Omental fat pad (tissue), 3 donors: ENCODE measurements at regions not wholly inside any gene's neighbourhood (a gene's known extent, or its start where the extent isn't known, plus 50 kb on each side); places are given as distances from the start of the nearest gene placed in this dataset.
A peak's percentile ranks its signal among the peaks of the same experiment; 100 is the strongest.
"Not testable (repeated sequence)": the region's sequence is repeated elsewhere in the genome, so short reads cannot be mapped to it uniquely, and the experiment has no call there.

Experiments used
- ATAC-seq: fragments of 150-250 bp; one replicate; pipeline ENCODE4 v1.9.1; 2016; ENCODE audit warnings: mild to moderate bottlenecking, moderate library complexity; ENCODE audit not compliant: low FRiP score
- DNase-seq: peaks from one replicate; pipeline ENCODE4 v3.0.0-alpha.2; 2019; ENCODE audit warnings: low spot score
- TF ChIP-seq, protein P1 (sequence below), 3 donors: fragments of 450-650 bp; IDR thresholded peaks; one replicate each; pipeline ENCODE4 v1.5.1; 2016 to 2017; ENCODE audit warnings: antibody characterized with exemption in 3 of 3, mild to moderate bottlenecking in 3 of 3, moderate library complexity in 2 of 3

DNA sequence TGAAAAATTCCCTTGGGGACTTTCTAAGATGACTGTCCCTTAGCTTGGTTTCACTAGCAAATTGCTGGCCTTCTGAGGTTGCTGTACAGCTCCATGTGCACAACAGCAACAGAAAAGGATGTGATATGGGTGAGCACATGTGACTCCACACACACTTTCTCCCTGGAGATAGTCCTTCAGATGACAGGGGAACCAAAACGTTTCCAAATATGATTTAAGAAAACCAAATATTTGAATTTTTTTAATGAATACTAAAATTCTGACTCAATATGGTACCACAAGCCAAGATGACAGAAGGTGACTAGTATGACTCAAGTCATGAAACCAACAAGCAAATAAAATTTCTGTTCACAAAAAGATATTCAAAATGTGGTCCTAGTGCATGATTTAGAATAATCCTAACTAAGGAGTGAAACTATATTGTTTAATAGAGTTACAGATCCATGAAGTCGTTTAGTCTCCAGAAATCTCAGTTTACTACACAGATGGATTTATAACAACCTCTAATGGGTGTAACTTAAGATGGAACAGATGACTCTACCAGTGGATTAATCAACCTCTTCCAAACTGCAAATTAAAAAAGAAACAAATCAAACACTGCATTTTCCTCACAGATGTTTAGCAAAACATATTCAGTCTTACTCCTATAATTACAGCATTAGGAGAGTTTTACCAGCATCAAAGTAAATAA is 144.8 kb upstream of the PIK3R1 start:
- ATAC-seq (no peak), DNase-seq (no peak)
- TF ChIP-seq, protein P1, sequence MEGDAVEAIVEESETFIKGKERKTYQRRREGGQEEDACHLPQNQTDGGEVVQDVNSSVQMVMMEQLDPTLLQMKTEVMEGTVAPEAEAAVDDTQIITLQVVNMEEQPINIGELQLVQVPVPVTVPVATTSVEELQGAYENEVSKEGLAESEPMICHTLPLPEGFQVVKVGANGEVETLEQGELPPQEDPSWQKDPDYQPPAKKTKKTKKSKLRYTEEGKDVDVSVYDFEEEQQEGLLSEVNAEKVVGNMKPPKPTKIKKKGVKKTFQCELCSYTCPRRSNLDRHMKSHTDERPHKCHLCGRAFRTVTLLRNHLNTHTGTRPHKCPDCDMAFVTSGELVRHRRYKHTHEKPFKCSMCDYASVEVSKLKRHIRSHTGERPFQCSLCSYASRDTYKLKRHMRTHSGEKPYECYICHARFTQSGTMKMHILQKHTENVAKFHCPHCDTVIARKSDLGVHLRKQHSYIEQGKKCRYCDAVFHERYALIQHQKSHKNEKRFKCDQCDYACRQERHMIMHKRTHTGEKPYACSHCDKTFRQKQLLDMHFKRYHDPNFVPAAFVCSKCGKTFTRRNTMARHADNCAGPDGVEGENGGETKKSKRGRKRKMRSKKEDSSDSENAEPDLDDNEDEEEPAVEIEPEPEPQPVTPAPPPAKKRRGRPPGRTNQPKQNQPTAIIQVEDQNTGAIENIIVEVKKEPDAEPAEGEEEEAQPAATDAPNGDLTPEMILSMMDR (IDR thresholded peaks at IDR 0.05) = no peak

DNA sequence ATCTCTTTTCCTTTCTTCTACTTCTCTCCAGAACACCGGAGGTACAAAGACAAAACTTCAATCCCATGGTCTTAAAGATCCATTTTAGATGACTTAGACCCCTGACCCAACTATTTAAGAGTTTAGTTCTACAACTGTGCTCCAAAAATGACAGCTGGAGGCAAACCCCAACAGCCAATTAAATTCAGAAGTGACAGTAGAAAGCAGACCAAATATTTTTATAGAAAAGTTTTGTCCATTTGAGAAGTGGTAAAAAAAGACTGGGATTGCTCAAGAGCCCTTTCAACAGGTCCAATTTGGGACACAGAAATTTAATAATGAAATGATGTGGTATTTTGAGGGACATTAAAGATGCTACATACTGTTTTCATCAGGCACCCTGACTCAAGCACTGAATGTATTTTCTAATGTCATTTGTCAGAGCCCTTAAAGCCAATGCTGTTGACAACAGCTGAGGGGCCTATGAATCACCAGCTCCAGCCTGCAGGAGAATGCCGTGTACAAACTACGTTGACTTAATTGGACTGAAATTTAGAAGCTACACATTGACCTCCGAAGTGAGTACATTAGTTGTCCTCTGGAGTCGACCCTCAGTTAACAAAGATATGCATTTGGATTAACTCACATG is 147.5 kb upstream of the PIK3R1 start:
- no peak for ATAC-seq
- DNase-seq = no peak
- TF ChIP-seq, protein P1 (IDR thresholded peaks at IDR 0.05) = no peak

DNA sequence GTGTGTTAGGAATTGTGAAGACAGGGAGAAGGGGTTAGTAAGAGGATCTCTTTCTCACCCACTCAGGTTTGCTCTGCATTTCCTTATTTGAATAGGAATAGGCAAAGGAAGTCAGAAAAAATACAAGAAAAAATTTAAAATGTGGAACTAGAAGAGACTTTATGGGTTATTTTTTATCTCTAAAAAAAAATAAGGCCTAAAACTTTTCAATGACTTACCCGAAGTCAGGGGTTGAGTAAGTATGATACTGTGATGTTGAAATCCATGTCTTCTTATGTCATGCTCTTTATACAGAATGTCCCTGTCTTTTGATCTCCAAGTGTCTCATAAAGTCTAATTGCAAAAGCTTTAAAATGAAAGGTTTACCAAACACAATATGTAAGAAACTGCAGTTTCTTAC is 148.3 kb upstream of the PIK3R1 start:
- DNase-seq (no peak), ATAC-seq (no peak)
- TF ChIP-seq, protein P1 (IDR thresholded peaks at IDR 0.05) = no peak

DNA sequence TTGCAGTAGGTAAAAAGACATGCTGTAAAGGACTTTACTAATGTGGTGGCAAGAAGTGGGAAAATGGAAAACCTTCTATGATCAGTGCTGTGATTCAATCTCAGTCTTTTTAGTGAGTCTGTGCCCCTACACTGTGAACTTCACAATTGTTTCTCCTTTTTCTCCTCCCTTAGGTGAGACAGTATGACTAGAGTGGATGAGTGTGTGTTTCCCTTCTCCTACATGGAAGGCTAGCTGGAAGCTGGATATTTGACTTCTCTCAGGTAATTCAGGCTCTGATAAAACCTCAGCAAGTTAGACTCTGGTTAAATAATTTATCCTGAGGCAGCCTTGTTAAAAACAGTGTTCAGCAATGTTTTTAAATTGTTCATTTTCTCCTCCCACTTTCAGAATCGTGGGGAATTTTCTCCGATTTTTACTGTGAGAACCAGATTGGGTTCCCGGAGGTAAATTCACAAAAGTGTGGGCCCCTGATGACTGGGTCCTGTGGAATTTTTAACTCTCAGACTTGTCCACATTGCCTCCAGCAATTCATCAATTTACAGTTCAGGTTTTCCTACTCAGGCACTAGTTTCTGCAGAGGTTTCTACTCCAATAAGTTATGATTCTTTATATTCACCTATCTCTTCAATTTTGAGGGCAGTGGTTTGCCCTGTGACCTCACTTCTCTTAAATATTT is 149.1 kb upstream of the PIK3R1 start:
- TF ChIP-seq, protein P1 (IDR thresholded peaks at IDR 0.05) = no peak
- DNase-seq = no peak
- no peak for ATAC-seq

DNA sequence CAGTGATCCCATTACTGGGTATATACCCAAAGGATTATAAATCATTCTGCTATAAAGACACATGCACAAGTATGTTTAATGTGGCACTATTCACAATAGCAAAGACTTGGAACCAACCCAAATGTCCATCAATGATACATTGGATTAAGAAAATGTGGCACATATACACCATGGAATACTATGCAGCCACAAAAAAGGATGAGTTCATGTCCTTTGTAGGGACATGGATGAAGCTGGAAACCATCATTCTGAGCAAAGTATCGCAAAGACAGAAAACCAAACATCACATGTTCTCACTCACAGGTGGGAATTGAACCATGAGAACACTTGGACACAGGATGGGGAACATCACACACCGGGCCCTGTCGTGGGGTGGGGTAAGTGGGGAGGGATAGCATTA is 150.2 kb upstream of the PIK3R1 start:
- ATAC-seq, DNase-seq: not testable (repeated sequence)

DNA sequence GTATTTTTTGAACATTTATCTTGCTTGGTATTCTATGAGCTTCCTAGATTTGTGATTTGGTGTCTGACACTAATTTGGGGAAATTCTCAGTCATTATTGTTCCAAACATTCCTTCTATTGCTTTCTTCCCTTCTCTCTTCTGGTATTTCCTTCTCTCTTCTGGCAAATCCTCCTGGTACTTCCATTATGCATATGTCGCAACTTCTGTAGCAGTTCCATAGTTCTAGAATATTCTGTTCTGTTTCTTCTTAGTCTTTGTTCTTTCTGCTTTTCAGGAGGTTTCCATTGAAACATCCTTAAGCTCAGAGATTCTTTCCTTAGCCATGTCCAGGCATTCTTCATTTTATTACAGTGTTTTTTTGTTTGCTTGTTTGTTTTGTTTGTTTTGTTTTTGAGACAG is 155.2 kb upstream of the PIK3R1 start:
- ATAC-seq = no peak
- TF ChIP-seq, protein P1 (IDR thresholded peaks at IDR 0.05) = no peak
- no peak for DNase-seq

DNA sequence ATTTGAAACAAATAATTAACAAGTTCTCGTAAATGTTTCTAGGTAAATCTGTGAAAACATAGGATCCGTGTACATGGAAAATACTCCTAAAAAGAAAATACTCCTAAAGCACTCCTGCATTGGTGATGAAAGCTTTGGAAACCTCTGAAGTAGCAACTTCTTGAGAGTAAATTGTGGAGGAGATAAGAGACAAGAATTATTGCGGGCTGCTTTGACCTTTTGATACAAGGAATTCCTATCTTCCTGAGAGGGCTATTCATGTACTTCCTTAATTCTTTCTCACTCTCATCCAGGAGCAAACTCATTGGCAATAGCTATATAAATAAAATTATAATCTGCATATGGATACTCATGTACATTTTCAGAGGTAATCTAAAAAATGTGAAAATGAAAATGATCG is 158.4 kb upstream of the PIK3R1 start:
- peak; percentile 28 for ATAC-seq
- DNase-seq = no peak
- TF ChIP-seq, protein P1 (IDR thresholded peaks at IDR 0.05) = no peak
